NOMO-1 (cell line): ENCODE measurements at regions not wholly inside any gene's neighbourhood (a gene's known extent, or its start where the extent isn't known, plus 50 kb on each side); places are given as distances from the start of the nearest gene placed in this dataset.

ENCODE experiments used
- DNase-seq, 2 experiments: peaks; one replicate each; lab custom pipeline; 2025; ENCODE audit not compliant: unreplicated experiment in 2 of 2; lab: John Stamatoyannopoulos, UW

DNA sequence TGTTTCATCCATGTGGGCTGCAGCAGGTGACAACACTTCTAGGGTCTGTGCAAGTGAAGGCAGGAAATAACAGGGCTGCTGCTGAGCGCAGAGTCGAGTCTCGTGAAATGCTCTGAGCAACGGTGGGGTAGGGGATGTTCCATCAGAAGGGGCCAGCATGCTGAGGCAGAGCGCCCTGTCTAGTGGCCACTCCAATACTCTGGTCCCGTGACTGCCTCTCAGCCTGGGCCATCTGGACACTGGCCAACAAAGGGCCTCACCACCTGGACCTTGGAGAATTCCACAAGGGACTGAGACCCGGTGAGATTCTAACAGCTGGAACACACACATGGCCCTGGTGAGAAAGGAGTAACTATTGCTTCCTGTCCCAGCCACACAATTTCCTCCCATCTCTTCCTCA lies 375.7 kb downstream of the SHANK2 start:
- DNase-seq, result no peak

DNA sequence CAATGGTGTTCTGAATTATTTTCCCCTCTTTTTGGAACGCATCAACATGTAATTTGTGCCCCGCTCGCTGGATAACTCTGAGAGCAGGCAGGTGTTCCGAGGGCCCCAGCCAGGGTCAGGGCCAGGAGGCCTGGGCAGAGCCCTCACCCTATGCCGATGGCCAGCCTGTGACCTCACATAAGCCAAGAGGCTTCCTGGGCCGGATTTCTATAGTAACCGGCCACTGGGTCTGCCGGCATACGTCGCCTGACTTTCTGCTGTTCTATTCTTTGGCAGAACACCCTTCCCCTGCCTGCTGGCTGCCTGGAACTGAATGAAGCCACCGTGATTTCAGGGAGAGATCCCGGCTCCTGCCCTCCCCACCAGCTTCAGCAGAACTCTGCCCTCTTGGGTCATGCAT lies 375.2 kb downstream of the SHANK2 start:
- DNase-seq, result no peak

DNA sequence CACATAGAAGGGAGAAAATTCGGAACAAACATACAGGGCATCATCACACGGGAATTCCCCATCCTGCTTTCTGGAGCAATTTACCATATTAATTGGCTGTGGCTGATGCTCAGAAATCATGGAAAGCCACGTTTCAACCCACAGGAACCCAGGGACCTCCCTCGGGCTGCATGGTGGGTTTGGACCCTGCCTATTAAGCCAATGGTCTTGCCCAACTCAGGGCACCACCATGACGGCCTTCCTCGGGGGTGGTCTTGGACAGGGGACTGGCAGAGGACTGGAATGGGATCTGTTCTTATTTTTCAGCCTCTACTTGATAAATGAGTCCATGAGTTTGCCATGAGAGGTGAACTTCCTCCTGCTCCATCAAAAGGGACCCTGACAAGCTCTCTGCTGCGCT lies 374.0 kb downstream of the SHANK2 start:
- DNase-seq, result no peak

DNA sequence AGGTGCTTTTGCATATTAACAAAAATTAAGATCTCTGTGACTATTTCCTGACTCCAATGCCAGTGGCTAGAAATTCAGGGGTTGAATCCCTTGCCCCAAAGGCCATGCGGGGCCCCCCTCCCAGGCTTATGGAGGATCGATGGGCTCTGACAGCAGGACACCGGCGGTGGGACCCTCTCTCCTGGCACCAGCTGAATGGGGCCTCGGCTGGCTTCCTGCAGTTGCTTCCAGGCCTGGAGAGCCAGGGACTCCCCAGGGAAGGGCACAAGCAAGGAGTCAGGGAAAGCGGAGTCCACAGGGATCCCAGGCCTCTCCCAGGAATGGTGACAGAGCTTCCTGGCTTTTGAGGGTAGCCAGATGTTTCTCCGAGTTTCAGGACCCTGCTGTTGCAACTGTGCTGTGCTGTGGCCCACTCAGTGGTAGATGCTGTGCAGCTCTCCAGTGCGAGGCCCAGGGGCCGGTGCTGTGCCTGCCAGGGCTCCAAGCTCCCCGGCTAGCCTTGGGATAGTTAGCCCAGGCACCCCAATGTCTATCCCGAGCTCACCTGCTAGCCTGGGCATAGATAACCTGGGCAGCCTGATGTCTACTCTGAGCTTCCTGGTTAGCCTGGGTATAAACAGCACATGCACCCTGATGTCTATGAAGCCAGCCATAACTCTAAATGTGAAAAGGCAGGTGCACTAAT lies 372.6 kb downstream of the SHANK2 start:
- no peak for DNase-seq

DNA sequence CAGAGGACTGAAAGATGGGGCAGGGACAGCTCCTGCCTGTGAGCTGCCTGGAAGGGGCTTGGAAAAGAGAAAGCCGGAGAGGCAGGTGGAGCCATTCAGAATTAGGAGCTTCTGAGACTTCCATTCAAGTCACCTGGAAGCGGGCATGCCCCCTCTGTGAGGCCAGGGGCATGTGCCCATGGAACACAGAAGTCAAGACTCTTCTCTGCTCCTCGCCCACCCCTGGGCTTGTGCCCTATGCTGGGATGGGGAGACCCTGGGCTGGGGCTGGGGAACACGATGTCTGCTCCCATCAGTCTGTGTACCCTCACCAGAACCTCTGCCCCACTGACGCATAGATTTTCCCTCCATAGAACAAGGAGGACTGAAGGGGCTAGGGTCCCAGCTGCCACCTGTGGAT lies 372.0 kb downstream of the SHANK2 start:
- no peak for DNase-seq

DNA sequence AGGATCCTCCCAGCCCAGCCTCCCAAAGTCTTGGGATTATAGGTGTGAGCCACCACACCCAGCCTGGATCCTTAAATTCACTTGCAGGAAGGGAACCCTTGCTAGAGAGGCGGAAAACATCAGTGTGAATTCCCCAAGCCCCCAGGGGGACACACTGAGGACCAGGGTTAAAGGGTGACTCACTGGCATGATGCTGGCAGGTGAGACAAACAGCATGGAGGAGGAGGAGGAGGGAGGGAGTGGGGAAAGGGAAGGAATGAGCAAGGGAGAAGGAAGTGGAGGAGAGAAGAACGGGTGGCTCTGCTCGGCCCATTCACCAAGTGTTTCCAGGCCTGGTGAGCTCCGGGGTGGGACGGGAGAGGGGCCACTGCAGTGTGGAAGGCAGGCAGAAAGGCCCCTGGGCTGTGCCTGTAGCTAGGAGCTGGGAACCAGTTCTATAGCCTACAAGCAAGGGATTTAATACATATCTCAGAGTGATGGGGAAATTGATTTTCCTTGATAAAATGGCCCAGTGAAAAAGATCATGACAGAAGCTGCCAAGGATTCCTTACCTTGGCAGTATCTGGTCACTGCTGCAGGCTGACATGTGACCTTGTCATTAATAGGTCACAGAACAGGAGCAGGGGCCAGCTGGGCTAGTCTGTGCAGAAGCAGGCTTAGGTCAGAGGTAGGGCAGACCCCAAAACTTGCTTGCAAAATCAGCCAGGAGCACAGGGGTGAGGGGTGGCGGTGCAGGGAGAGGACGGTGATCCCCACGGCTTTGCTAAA lies 370.2 kb downstream of the SHANK2 start:
- DNase-seq, result no peak

DNA sequence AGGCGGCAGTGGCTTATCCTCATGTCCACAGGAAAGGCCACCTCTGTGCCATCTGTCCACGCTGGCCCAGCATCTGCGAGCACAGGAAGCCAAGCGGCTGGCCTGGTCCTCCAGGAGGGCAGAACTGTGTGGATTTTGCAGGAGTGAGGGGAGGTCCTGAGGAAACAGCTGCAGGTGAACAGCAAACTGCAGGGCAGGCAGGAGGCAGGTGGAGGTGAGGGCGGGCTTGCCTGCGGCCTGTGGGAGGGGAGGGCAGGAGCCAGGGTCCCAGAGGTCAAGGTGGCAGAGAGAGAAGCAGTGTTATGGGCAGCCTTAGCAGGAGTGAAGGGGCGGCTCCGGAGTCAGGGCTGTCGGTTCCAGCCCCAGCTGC lies 369.7 kb downstream of the SHANK2 start:
- DNase-seq, result no peak

DNA sequence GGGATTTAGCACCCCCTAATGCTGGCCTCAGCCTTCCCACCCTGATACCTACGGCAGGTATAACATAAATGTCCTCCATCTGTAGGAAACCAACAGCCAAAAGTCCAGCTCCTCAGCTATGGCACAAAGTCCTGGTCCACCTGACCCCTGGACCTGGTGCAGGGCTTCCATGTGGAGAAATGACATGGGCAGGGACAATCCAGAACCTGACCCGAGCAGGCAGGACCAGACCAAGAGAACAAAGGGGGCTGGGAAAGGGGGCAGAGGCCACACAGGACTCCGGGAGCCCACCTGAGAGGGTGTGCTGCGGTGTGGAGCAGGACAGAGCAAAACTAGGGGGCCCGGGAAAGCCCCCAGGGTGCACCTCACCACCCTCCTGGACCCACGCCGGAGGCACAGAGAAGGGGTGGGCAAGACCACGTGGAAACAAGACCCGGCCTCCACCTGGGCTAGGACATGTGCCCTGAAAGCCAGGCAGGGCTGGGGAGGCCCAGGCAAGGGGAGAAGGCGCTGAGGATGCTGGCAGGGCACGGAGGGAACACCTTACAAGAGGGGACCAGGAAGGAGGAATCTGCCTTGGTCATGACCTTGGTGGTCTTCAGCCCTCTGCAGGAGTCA lies 368.9 kb downstream of the SHANK2 start:
- DNase-seq, result no peak

DNA sequence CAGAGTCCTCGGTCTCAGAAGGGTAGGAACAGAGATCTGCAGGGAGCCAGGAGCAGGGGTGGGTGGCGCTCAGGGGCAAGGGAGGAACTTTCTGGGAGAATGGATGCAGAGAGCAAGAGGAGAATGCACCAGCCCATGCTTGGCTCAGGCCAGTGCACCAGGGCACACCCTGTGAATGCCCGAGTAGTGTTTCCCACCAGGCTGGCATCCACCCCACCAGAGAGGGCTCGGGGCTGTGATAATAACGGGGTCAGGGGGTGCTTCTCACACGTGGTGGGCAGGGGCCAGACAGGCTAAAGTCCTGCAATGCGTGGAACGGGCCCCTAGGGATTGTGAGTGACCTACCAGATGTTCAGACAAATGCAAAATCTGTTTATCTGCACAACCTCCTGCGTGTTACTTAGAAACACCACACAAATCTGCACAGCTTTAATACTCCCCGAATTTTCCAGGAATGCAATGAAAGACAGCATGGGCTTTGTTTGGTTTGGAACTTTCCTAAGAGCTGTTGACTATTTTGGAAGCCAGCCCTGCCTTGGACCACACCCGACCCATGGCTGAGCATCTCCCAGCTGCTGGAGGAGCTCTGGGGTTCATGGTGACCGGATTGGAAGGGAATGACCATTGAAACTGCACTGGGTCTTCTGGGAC lies 368.3 kb downstream of the SHANK2 start:
- no peak for DNase-seq

DNA sequence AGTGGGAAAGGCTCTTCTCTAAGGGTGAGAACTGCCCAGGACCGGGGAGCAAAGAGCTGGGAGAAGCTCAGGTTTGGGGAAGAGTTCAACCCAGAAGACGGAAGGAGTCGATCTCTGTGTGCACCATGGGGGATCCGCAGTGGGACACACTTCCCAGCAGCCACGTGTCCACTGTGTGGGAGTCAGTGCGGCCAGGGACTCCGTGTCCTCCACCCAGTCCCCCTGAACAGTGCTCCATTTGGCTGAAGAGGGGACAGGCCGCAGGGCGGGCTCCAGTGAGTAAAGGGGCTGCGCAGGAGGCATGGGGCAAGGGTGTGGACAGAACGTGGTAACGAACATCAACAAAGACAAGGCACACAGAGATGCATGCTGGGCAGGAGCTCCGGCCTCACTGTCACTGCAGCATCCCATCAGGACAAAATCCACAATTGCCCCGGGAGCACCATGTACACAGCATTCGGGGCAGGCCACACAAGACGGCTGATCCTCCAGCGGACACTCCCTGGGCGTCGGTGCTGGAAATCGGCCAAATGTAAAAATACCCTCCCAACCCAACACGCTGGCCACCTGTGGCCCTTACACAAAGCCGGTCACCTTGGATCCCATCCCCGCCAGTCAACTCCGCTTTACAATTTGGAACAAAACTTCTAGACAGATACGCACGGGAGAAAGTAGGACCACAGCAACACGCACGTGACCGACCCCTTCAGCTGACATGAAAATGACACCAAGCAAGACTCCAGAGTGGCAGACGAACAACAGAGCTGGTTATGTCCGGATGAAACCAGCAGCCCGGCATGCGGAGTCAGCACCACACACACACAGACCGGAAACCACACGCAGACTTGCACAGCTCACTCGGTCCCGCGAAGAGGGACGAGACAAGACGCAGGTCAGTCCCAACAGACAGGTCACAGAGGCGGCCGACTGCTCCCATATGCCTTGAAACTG lies 366.8 kb downstream of the SHANK2 start:
- DNase-seq, result no peak

DNA sequence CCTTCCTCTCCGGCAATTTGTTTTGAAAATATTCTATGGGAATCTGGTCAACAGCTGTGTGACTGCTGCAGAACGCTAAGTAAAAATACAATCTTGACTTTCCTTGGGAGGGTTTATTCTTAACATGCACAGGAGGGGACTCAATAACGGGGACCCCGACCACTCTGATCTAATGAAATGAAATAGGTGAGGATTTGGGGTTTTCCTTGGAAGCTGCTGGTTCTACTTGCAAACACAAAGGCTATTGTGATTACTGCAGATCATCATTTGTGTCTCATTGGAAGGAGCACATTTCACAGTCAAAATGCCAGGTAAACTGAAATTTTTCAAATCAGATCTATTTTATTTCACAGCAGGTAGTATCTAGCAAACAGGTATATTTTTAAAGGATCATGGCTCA lies 366.1 kb downstream of the SHANK2 start:
- DNase-seq, result no peak

DNA sequence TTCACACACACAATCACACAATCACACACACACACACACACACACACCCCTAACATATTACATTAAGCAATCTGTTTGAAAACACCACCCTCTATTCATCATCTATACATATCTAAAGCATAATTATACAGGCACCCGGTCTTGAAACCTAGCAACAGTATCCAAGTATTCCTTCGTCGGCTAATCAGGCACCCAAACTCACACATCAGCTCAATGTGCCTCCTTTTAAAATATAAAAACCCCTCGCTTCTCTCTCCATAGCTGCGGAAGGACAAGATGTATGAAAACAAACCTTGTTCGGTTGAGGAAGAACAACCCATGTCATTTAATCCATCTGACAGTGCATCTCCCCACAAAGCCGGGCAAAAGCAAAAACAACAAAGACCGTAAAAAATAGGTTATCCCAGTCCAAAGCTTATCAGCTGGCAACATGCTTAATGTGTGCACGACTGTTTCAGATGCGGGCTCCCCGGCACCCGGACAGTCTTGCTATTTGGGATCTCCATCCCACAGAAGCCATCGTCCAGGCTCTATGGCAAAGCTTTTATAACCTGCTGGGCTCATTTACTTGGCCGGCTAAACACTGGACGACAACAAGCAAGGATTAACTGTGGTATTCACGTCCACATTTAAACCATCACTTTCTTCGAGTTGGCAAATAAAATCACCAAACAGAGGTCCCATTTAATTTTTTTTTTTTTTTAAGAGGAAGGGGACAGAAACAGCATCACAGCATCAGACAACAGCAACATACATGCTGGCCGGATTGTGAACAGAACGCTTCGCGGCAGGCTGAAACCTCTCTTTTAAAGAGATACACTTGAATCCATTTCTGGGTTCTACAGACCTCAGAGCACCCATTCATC lies 365.5 kb downstream of the SHANK2 start:
- DNase-seq, result no peak

DNA sequence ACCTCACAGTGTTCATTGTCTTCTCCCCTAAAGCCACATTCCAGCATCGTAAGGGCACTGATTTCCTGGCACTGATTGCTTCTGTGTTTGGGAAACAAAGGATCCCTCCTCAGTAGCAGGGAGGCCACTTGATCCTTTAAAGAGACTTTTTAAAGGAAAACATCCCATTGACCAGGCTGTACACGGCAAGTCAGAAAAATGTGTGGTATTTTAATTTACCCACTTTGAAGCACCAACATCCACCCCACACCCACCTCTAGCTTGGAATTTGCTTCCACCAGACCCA lies 364.9 kb downstream of the SHANK2 start:
- no peak for DNase-seq

DNA sequence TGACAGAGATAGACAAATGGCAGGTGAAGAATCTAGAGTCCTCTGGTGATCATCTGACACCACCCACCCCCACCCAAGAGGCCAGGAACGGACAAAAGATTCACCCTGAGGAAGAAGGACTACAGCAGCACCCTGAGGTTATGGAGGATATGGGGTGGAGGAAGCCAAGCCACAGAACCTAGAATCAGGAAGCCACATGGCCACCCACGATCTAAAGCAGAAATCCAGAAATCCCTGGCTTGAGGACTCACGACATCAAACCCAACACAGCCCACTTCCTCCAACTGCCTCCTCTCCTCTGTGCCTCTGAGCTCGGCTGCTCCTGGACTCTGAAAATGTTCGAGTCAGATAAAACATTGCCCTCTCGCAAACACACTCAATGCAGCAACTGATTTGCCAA lies 364.3 kb downstream of the SHANK2 start:
- DNase-seq, result no peak

DNA sequence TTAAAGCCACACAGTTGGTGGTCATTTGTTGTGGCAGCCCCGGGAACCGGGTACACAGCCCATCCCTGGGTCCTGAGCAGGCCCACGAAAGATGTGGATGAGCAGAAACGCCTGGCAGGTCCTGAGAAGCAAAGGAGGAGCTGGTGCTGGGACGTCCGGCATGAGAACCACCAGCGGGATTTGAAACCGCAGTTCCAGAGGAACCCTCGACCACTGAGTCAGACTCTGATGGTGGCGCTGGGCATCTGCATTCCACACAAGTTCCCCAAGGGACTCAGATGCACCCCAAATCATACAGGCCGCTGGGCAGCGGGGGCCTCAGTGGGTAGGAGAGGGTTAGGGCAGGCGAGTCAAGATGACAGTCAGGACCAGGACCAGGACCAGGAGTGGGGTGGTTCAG lies 363.0 kb downstream of the SHANK2 start:
- DNase-seq, result no peak

DNA sequence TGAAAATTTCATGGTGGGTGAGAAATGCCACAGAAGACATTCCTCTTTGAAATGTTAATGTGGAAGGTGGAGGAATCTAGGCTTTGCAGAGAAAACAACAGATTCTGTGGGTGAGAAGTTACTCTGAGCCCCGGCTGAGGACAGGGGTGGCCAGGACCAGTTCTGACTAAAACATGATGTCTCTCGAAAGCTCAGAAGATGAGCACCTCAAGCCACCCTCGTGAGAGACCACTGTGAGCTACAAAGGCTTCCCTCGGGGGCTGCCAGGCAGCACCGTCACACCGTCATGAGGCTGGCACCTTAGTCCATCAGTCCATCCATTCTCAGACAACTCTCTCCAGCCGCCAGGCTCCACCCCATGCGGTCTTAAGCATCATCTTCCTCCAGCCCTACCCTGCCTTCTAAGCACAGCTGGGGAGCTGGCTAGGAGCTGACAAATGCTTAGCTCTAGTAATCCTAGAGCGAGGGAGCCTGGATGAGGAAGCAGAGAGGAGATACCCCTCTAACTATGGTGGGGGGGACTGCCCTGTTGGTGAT lies 360.5 kb downstream of the SHANK2 start:
- no peak for DNase-seq

DNA sequence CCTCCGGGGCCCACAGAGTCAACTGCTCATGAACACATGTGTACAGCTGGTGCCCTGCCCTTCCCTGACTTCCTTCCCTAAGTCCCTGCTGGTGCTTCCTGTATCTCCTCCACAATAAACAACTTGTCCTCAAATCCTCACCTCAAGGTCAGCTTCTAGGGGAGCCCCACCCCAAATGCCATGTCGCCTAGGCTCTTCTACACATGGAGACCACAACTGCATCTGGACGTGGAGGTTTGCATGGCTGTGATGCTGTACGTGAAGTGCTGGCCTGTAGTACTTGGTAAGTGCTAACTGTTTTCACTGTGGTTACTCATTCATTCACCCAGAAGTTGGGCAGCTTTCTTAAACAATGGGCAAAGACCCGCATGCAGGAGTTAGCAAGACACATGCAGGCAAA lies 359.5 kb downstream of the SHANK2 start:
- DNase-seq, result no peak

DNA sequence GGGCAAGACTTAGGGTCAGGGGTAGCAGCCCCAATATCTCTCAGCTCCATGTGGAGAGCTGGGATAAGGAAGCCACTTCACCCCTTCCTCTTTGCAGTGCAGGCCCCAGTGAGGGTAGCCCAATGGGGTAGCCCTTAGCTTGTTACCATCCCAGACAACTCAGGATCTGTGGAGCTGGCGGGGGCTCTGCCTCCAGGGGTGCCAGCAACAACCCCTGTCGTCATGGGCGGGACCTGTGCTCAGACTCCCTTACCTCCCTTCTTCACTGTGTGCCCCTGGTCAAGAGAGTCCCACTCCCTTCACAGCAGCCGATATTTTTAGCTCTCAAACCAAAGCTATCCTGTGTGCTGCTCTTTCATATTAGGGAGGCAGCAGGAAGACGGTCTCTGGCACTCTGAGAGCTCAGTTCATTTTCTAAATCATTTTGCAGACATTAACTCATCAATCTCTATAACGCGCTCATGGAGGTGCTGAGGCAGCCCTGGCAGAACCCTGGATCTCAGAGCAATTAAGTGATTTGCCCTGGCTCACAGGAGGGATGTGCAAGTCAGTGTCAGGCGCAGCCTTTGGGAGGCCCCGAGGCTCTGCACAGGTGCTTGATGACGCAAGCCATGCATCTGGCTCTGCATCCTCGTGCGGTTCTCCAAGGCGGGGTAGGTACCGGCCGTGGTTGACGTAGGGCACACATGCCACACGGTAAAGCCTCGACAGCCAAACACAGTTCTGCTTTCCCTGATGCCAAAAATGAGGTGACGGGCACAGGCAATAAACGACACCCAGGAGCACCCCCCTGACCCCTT lies 357.6 kb downstream of the SHANK2 start:
- no peak for DNase-seq

DNA sequence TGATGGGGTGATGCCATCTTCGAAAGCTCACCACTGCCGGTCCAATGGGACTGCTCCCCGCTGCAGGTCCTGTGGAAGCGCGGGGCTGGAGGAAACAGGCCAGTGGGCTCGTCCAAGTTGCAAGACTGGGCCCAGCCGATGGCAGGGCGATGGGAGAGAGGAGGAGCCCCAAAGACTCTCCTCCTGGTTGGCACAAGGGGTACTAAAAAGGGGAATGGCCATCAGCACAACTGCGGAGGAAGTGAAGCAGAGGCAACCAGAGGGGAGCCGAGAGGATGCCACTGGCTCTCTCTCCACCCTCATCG lies 357.1 kb downstream of the SHANK2 start:
- no peak for DNase-seq
